Activated CD8-positive, alpha-beta T cell treated with anti-CD3 and anti-CD28 coated beads for 36 hours (primary cell): ENCODE measurements at regions not wholly inside any gene's neighbourhood (a gene's known extent, or its start where the extent isn't known, plus 50 kb on each side); places are given as distances from the start of the nearest gene placed in this dataset.

Experiments
- ATAC-seq: fragments of 200-7000 bp; cut with Tn5 transposase; one replicate; pipeline ENCODE4 v1.10.0; 2021; ENCODE audit warnings: mild to moderate bottlenecking, moderate library complexity
- CTCF ChIA-PET: fragments of 350-600 bp; sonication (Branson Sonifier 250); formaldehyde crosslinking; loops from one replicate; lab custom pipeline; 2021; ENCODE audit warnings: antibody characterized with exemption; lab: Charles Lee
- POLR2A ChIA-PET: fragments of 350-600 bp; sonication (Branson Sonifier 250); formaldehyde crosslinking; loops from one replicate; lab custom pipeline; 2021; ENCODE audit warnings: antibody characterized with exemption; lab: Charles Lee
- DNase-seq: peaks from one replicate; pipeline ENCODE4 v3.0.0-alpha.2; 2020
- H3K27ac Mint-ChIP-seq: one replicate; pipeline ENCODE4 v1.8.0; 2021; ENCODE audit warnings: mild to moderate bottlenecking, mixed read lengths
- H3K27me3 Mint-ChIP-seq: one replicate; pipeline ENCODE4 v1.8.0; 2021; ENCODE audit warnings: mixed read lengths
- H3K36me3 Mint-ChIP-seq: one replicate; pipeline ENCODE4 v1.8.0; 2021; ENCODE audit warnings: low read depth, mixed read lengths
- H3K4me1 Mint-ChIP-seq: one replicate; pipeline ENCODE4 v1.8.0; 2021; ENCODE audit warnings: low read depth, mixed read lengths
- H3K4me3 Mint-ChIP-seq: one replicate; pipeline ENCODE4 v1.8.0; 2021; ENCODE audit warnings: mild to moderate bottlenecking, moderate library complexity, mixed read lengths
- H3K9me3 Mint-ChIP-seq: one replicate; pipeline ENCODE4 v1.8.0; 2021; ENCODE audit warnings: mixed read lengths
- CTCF ChIP-seq: fragments of 200-600 bp; IDR thresholded peaks from one replicate; pipeline ENCODE4 v1.8.0; 2022; ENCODE audit warnings: antibody characterized with exemption, mild to moderate bottlenecking
- intact Hi-C: fragments of 100-400 bp; cut with micrococcal nuclease; formaldehyde crosslinking; loops from one replicate; pipeline ENCODE4 v1.10.0; 2022

GRCh38 chr9:99294850-99295461, 72.9 kb downstream of the SEC61B start:
- Mint-ChIP-seq H3K36me3 (no peaks in the 10 kb centered on the region), H3K4me1 (peaks cover 3% of the 10 kb centered on the region), H3K27ac (no peak overlapping the region), H3K9me3 (no peaks in the 10 kb centered on the region), H3K4me3 (no peak overlapping the region), H3K27me3 (peaks cover 5% of the 10 kb centered on the region)
- DNase-seq = no peak
- intact Hi-C loops = no loop called here
- ATAC-seq = no peak
- ChIA-PET POLR2A (no interaction called here), CTCF (interaction anchor here (1.9 kb wide), 1 partner anchor 110 kb away, joined by 7 read pairs; no protein-coding TSS in a partner anchor)
- TF ChIP-seq CTCF = no peak

- CTCF ChIA-PET = no interaction called here
- Mint-ChIP-seq H3K27ac (no peak overlapping the region), H3K27me3 (peaks cover 5% of the 10 kb centered on the region), H3K4me1 (peaks cover 3% of the 10 kb centered on the region), H3K36me3 (no peaks in the 10 kb centered on the region), H3K4me3 (no peak overlapping the region), H3K9me3 (no peaks in the 10 kb centered on the region)
- no peak for TF ChIP-seq CTCF
- POLR2A ChIA-PET = no interaction called here
- DNase-seq (peak; percentile 27), ATAC-seq (peak; percentile 64)
- intact Hi-C loops = no loop called here
Measured at GRCh38 chr9:99296291-99296951, 74.3 kb downstream of the SEC61B start.

- Mint-ChIP-seq H3K36me3 (no peaks in the 10 kb centered on the region), H3K4me1 (peaks cover 3% of the 10 kb centered on the region), H3K27ac (no peak overlapping the region), H3K9me3 (no peaks in the 10 kb centered on the region), H3K4me3 (no peak overlapping the region), H3K27me3 (peaks cover 2% of the 10 kb centered on the region)
- POLR2A ChIA-PET = no interaction called here
- DNase-seq (no peak), ATAC-seq (no peak)
- no peak for TF ChIP-seq CTCF
- intact Hi-C loops = no loop called here
- CTCF ChIA-PET = no interaction called here
Measured at GRCh38 chr9:99298614-99299013, 76.5 kb downstream of the SEC61B start.

GRCh38 chr9:99299211-99300102, 77.4 kb downstream of the SEC61B start:
- ChIA-PET POLR2A (no interaction called here), CTCF (interaction anchor here (1.8 kb wide), 1 partner anchor 68 kb away, joined by 4 read pairs; no protein-coding TSS in a partner anchor)
- TF ChIP-seq CTCF = no peak
- Mint-ChIP-seq H3K36me3 (no peaks in the 10 kb centered on the region), H3K27ac (no peak overlapping the region), H3K27me3 (peaks cover 3% of the 10 kb centered on the region), H3K9me3 (no peaks in the 10 kb centered on the region), H3K4me1 (peaks cover 3% of the 10 kb centered on the region), H3K4me3 (no peak overlapping the region)
- ATAC-seq (peak; percentile 31), DNase-seq (no peak)
- intact Hi-C loops = no loop called here

GRCh38 chr9:99300103-99300439, 78.0 kb downstream of the SEC61B start:
- DNase-seq = no peak
- no peak for TF ChIP-seq CTCF
- no peaks in the 10 kb centered on the region for H3K9me3 Mint-ChIP-seq
- peaks cover 3% of the 10 kb centered on the region for H3K27me3 Mint-ChIP-seq
- peaks cover 3% of the 10 kb centered on the region for H3K4me1 Mint-ChIP-seq
- no peak for ATAC-seq
- POLR2A ChIA-PET = no interaction called here
- no peak overlapping the region for H3K27ac Mint-ChIP-seq
- no peaks in the 10 kb centered on the region for H3K36me3 Mint-ChIP-seq
- CTCF ChIA-PET = interaction anchor here (1.8 kb wide), 1 partner anchor 69 kb away, joined by 4 read pairs; no protein-coding TSS in a partner anchor
- intact Hi-C loops = no loop called here
- H3K4me3 Mint-ChIP-seq = no peak overlapping the region
